ENCODE measurements at regions not wholly inside any gene's neighbourhood (a gene's known extent, or its start where the extent isn't known, plus 50 kb on each side); places are given as distances from the start of the nearest gene placed in this dataset.

DNA sequence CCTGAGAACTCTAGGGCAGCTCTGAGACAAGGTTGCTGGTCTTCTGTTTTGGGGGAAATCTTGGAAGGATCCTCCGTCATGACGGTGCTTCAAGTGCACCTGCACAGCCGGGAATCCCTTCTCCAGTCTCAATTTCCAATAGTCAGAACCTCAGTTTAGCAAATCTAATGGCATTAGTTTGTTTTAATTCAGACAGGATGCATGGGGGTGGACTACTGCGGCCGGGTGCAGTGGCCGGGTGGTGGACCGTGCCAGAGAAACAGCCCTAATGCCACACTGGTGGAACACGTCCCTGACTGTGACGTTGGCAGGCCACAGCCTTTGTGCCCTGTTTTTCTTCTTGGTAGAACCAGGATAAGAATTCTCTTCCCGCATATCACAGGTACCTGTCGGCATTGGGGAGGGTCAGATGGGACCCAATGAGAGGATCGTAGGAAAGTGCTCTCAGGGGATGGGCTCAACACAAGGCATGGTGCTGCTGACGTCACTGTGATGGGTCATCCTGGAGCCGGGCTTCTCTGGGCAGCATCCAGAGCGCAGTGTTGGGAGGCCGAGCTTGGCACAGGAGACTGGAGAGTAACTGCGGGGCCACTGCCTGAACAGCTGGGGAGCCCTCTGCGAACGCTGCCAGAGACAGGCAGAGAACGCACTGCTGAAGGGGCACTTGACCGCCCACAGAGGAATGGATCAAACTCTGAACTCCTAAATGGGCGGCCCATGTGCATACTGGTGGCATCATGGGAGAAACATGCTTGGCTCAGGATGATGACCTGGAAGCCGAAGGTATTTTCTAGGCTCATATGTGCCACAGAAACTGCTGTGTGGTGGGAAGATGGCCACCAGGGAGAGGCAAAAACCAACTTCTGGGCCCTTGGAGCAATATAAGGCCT, 313.8 kb upstream of the SHH start:
- Histone ChIP-seq H3K27ac (ENCODE audit: low read length) (no peak overlapping the region), H3K36me3 (ENCODE audit: control insufficient read depth in 1 of 2, insufficient read depth in 2 of 2, low read length in 2 of 2) (no peaks in the 10 kb centered on the region), H3K9me3 (ENCODE audit: control insufficient read depth in 1 of 2, low read length in 2 of 2) (no peaks in the 10 kb centered on the region), H3K4me1 (ENCODE audit: control insufficient read depth in 1 of 2, insufficient read depth in 2 of 2, low read length in 2 of 2) (no peaks in the 10 kb centered on the region), H3K27me3 (ENCODE audit: low read depth, low read length) (no peaks in the 10 kb centered on the region), H3K4me3 (ENCODE audit: low read depth in 1 of 2, low read length in 2 of 2) (no peak overlapping the region)

DNA sequence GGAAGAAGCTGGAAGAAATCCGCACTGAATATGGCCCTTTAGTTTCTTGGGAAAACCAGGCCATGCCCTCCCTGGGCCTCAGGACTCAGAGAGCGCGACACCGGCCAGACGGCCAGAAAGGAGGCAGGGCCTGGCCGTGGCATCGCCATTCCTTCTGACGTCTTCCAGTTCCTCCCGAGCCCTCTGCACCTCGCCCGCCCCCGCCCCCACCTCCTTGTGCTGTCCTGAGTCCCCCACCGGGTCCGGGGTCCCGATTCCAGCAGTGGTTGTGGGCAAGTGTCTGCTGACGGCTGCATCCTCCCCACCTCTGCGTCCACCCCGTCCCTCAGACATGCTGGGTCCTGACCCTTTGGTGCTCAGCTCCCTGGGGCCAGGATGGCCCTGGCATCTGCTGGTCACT, 312.1 kb upstream of the SHH start:
- Histone ChIP-seq H3K36me3 (ENCODE audit: control insufficient read depth in 1 of 2, insufficient read depth in 2 of 2, low read length in 2 of 2) (no peaks in the 10 kb centered on the region), H3K4me3 (ENCODE audit: low read depth in 1 of 2, low read length in 2 of 2) (no peak overlapping the region), H3K4me1 (ENCODE audit: control insufficient read depth in 1 of 2, insufficient read depth in 2 of 2, low read length in 2 of 2) (no peaks in the 10 kb centered on the region), H3K27me3 (ENCODE audit: low read depth, low read length) (no peaks in the 10 kb centered on the region), H3K27ac (ENCODE audit: low read length) (no peak overlapping the region), H3K9me3 (ENCODE audit: control insufficient read depth in 1 of 2, low read length in 2 of 2) (no peaks in the 10 kb centered on the region)

DNA sequence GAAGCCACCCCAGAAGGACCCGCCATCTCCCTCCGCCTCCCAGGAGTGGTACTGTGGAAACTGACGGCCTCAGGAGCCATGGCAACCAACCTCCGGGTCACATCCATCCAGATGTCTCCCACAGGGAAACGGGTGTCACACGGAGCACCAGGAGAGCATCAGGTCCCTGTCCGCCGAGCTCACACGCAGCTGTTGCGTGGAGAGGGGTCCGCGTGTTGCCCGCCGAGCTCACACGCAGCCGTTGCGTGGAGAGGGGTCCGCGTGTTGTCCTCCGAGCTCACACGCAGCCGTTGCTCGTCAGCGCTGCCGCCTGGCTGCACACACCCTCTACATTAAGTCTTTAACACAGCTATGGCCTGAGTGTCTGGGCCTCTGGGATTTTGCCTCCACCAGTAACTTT, 311.1 kb upstream of the SHH start:
- Histone ChIP-seq H3K9me3 (ENCODE audit: control insufficient read depth in 1 of 2, low read length in 2 of 2) (no peaks in the 10 kb centered on the region), H3K4me1 (ENCODE audit: control insufficient read depth in 1 of 2, insufficient read depth in 2 of 2, low read length in 2 of 2) (no peaks in the 10 kb centered on the region), H3K27ac (ENCODE audit: low read length) (no peak overlapping the region), H3K36me3 (ENCODE audit: control insufficient read depth in 1 of 2, insufficient read depth in 2 of 2, low read length in 2 of 2) (no peaks in the 10 kb centered on the region), H3K4me3 (ENCODE audit: low read depth in 1 of 2, low read length in 2 of 2) (no peak overlapping the region), H3K27me3 (ENCODE audit: low read depth, low read length) (no peaks in the 10 kb centered on the region)

GRCh38 chr7:156122752-156123354, 310.6 kb upstream of the SHH start:
- Histone ChIP-seq H3K27me3 (ENCODE audit: low read depth, low read length) (no peaks in the 10 kb centered on the region), H3K4me3 (ENCODE audit: low read depth in 1 of 2, low read length in 2 of 2) (no peak overlapping the region), H3K27ac (ENCODE audit: low read length) (no peak overlapping the region), H3K4me1 (ENCODE audit: control insufficient read depth in 1 of 2, insufficient read depth in 2 of 2, low read length in 2 of 2) (no peaks in the 10 kb centered on the region), H3K36me3 (ENCODE audit: control insufficient read depth in 1 of 2, insufficient read depth in 2 of 2, low read length in 2 of 2) (no peaks in the 10 kb centered on the region), H3K9me3 (ENCODE audit: control insufficient read depth in 1 of 2, low read length in 2 of 2) (no peaks in the 10 kb centered on the region)

- Histone ChIP-seq H3K27me3 (ENCODE audit: low read depth, low read length) (no peaks in the 10 kb centered on the region), H3K4me3 (ENCODE audit: low read depth in 1 of 2, low read length in 2 of 2) (no peak overlapping the region), H3K27ac (ENCODE audit: low read length) (no peak overlapping the region), H3K9me3 (ENCODE audit: control insufficient read depth in 1 of 2, low read length in 2 of 2) (no peaks in the 10 kb centered on the region), H3K4me1 (ENCODE audit: control insufficient read depth in 1 of 2, insufficient read depth in 2 of 2, low read length in 2 of 2) (no peaks in the 10 kb centered on the region), H3K36me3 (ENCODE audit: control insufficient read depth in 1 of 2, insufficient read depth in 2 of 2, low read length in 2 of 2) (no peaks in the 10 kb centered on the region)
Observed at GRCh38 chr7:156121956-156122355, 309.7 kb upstream of the SHH start.

DNA sequence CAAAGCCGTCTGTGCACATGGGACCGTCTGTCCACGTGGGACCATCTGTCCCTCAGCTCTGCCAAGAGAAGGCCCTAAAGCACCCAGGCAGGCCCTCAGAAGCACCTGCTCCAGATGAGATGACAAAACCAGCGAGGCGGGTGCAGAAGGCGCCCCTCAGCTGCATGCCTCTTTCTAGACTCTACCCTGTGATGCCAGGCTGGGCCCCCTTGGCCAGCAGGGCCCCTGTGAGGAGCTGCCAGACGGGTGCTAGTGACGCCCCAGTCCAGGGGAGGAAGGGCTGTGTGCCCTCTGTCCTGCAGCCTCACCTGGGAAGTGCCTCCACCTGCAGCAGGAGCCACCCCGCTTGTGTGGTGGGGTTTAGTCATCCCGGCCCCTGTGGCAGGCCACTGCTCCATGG, 309.2 kb upstream of the SHH start:
- H3K27ac ChIP-seq (ENCODE audit: low read length), result no peak overlapping the region
- H3K36me3 ChIP-seq (ENCODE audit: control insufficient read depth in 1 of 2, insufficient read depth in 2 of 2, low read length in 2 of 2), result no peaks in the 10 kb centered on the region
- no peaks in the 10 kb centered on the region for H3K4me1 ChIP-seq (ENCODE audit: control insufficient read depth in 1 of 2, insufficient read depth in 2 of 2, low read length in 2 of 2)
- no peak overlapping the region for H3K4me3 ChIP-seq (ENCODE audit: low read depth in 1 of 2, low read length in 2 of 2)
- no peaks in the 10 kb centered on the region for H3K27me3 ChIP-seq (ENCODE audit: low read depth, low read length)
- no peaks in the 10 kb centered on the region for H3K9me3 ChIP-seq (ENCODE audit: control insufficient read depth in 1 of 2, low read length in 2 of 2)

DNA sequence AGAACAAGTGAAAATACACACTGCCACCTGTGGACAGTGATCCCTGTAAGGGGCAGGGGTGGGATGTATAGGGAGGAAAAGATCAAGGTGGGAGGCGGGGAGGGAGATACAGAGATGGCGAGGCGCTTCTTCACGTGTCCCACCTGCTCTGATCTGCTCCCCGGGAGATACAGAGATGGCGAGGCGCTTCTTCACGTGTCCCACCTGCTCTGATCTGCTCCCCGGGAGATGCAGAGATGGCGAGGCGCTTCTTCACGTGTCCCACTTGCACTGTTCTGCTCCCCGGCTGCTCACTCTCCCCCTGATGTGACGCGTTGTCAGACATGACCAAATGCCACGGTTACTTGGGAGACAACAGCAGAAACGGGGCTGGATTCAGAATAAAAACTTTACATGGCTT, 308.3 kb upstream of the SHH start:
- H3K4me3 ChIP-seq (ENCODE audit: low read depth in 1 of 2, low read length in 2 of 2), result no peak overlapping the region
- H3K27me3 ChIP-seq (ENCODE audit: low read depth, low read length), result no peaks in the 10 kb centered on the region
- no peaks in the 10 kb centered on the region for H3K9me3 ChIP-seq (ENCODE audit: control insufficient read depth in 1 of 2, low read length in 2 of 2)
- H3K4me1 ChIP-seq (ENCODE audit: control insufficient read depth in 1 of 2, insufficient read depth in 2 of 2, low read length in 2 of 2), result no peaks in the 10 kb centered on the region
- no peak overlapping the region for H3K27ac ChIP-seq (ENCODE audit: low read length)
- no peaks in the 10 kb centered on the region for H3K36me3 ChIP-seq (ENCODE audit: control insufficient read depth in 1 of 2, insufficient read depth in 2 of 2, low read length in 2 of 2)

DNA sequence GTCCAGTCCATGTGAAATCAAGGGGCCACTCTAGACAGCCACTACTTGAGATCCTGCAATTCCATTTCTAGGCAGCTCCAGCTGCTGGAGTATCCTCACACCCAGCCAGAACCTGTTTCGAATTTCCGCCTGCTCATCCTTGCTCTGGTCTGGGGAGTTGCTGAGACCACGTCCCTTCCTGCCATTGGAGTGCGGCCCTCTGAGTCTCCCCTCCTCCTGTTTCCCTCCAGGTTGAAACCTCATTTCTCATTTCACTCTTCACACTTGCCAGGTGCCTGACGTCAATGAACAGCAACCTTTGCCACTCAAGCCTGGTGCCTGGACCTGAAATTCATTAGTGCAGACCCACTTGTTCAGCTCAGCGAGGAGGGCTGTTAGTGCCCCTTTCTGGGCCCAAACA, 307.5 kb upstream of the SHH start:
- Histone ChIP-seq H3K4me1 (ENCODE audit: control insufficient read depth in 1 of 2, insufficient read depth in 2 of 2, low read length in 2 of 2) (no peaks in the 10 kb centered on the region), H3K4me3 (ENCODE audit: low read depth in 1 of 2, low read length in 2 of 2) (no peak overlapping the region), H3K9me3 (ENCODE audit: control insufficient read depth in 1 of 2, low read length in 2 of 2) (no peaks in the 10 kb centered on the region), H3K27me3 (ENCODE audit: low read depth, low read length) (no peaks in the 10 kb centered on the region), H3K27ac (ENCODE audit: low read length) (no peak overlapping the region), H3K36me3 (ENCODE audit: control insufficient read depth in 1 of 2, insufficient read depth in 2 of 2, low read length in 2 of 2) (no peaks in the 10 kb centered on the region)

DNA sequence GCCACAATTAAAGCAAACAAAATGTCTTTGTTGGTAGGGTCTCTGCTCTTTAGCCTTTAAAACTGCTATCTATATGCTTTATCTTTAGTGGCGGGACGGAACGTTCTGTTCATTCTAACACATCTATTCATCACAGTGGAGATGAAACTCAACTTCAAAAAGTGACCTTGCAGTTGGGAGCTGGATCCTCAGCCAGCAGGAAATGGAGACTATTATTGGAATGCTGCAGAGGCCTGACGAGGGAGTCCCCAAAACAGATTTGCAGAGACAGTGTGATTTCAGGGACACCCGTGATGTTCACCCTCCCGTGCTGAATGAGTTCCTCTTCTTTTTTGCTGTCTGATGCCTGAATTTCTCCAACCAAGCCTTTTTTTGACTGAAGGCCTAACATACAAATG, 306.0 kb upstream of the SHH start:
- Histone ChIP-seq H3K4me1 (ENCODE audit: control insufficient read depth in 1 of 2, insufficient read depth in 2 of 2, low read length in 2 of 2) (no peaks in the 10 kb centered on the region), H3K27ac (ENCODE audit: low read length) (no peak overlapping the region), H3K36me3 (ENCODE audit: control insufficient read depth in 1 of 2, insufficient read depth in 2 of 2, low read length in 2 of 2) (no peaks in the 10 kb centered on the region), H3K9me3 (ENCODE audit: control insufficient read depth in 1 of 2, low read length in 2 of 2) (no peaks in the 10 kb centered on the region), H3K27me3 (ENCODE audit: low read depth, low read length) (no peaks in the 10 kb centered on the region), H3K4me3 (ENCODE audit: low read depth in 1 of 2, low read length in 2 of 2) (no peak overlapping the region)

DNA sequence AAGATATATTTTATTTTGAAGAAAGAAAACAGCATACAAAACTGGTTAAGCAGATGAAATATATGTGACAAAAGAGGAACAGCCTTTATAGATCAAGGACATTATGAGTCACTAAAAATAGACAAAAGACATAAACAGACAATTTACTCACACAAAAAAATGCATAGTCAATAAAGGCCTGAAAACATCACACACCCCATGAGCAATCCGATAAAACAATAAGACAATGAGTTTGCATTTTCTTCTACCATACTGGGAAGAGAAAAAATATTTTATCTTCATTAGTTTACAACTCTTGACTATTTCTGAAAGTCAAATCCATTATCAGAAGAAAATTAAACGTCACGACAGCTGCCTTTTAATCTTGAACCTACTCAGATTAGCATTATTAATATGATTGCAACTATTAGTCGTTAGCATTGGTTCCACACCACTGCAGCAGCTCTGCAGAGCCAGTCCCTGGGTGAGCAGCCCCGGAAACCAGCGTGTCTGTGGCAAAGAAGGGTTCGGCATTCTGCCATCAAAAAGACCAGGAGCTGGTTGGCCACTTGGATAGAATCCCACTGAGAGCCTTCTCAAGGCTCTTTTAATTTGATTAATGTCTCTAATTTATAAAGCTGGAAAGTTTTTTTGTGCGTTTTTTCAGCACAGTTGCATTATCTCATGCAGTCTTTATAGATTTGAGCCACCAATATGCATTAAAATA, 305.4 kb upstream of the SHH start:
- no peaks in the 10 kb centered on the region for H3K36me3 ChIP-seq (ENCODE audit: control insufficient read depth in 1 of 2, insufficient read depth in 2 of 2, low read length in 2 of 2)
- no peaks in the 10 kb centered on the region for H3K27me3 ChIP-seq (ENCODE audit: low read depth, low read length)

GRCh38 chr7:156116514-156117215, 304.4 kb upstream of the SHH start:
- no peak overlapping the region for H3K27ac ChIP-seq (ENCODE audit: low read length)
- H3K4me3 ChIP-seq (ENCODE audit: low read depth in 1 of 2, low read length in 2 of 2), result no peak overlapping the region
- no peaks in the 10 kb centered on the region for H3K4me1 ChIP-seq (ENCODE audit: control insufficient read depth in 1 of 2, insufficient read depth in 2 of 2, low read length in 2 of 2)

More for the DNA sequence above, 305.4 kb upstream of the SHH start:
- Histone ChIP-seq H3K4me1 (ENCODE audit: control insufficient read depth in 1 of 2, insufficient read depth in 2 of 2, low read length in 2 of 2) (no peaks in the 10 kb centered on the region), H3K4me3 (ENCODE audit: low read depth in 1 of 2, low read length in 2 of 2) (no peak overlapping the region), H3K27ac (ENCODE audit: low read length) (no peak overlapping the region), H3K9me3 (ENCODE audit: control insufficient read depth in 1 of 2, low read length in 2 of 2) (no peaks in the 10 kb centered on the region)

More at GRCh38 chr7:156116514-156117215, 304.4 kb upstream of the SHH start:
- no peaks in the 10 kb centered on the region for H3K36me3 ChIP-seq (ENCODE audit: control insufficient read depth in 1 of 2, insufficient read depth in 2 of 2, low read length in 2 of 2)
- no peaks in the 10 kb centered on the region for H3K9me3 ChIP-seq (ENCODE audit: control insufficient read depth in 1 of 2, low read length in 2 of 2)
- H3K27me3 ChIP-seq (ENCODE audit: low read depth, low read length), result no peaks in the 10 kb centered on the region
